GM12873 (cell line): ENCODE measurements at regions not wholly inside any gene's neighbourhood (a gene's known extent, or its start where the extent isn't known, plus 50 kb on each side); places are given as distances from the start of the nearest gene placed in this dataset.

Experiments used
- CTCF ChIP-seq: IDR thresholded peaks from 2 replicates; pipeline ENCODE4 v1.5.1; 2012; ENCODE audit warnings: low read depth, mild to moderate bottlenecking, moderate library complexity, low read length, control low read depth; ENCODE audit not compliant: insufficient read depth; ENCODE audit errors: missing control alignments

- TF ChIP-seq CTCF, result no peak
Measured at GRCh38 chr2:238502088-238502810, 75.5 kb downstream of the ASB1 start.

GRCh38 chr2:238502956-238503791 lies 76.4 kb downstream of the ASB1 start:
- TF ChIP-seq CTCF, result no peak

DNA sequence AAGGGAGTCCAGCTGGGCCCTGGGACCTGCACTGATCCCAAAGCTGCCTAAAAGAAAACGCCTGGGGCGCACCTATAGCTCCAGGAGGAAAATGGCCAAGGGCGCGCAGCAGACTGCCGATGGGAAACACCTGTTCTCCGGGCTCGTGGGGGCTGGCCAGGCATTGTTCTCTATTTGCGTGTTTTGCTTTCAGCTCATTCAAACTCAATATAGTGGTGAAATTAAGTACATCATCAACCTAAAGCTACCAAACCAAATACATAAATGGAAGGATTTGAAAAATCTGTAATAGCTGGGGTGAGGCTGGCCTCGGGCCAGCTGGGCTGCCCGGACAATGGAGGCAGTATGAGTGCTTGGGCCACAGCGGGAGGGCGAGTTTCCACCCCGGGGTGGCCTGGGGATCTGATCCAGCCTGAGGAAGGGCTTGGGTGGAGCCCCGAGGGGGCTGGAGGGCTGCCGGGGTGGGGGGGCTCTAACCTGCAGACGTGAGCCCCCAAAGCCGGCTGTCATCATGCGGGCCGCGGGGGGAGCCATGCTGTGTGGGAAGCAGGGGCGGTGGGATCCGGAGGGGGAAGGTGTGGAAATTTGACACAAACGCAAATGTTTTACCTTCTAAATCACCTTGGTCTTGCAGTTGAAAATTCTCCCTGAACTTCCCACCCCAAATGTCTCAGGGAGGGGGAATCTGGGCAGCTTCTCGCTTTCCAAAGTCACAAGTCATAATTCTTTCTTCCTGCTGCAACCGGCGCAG lies 77.6 kb downstream of the ASB1 start:
- no peak for TF ChIP-seq CTCF

DNA sequence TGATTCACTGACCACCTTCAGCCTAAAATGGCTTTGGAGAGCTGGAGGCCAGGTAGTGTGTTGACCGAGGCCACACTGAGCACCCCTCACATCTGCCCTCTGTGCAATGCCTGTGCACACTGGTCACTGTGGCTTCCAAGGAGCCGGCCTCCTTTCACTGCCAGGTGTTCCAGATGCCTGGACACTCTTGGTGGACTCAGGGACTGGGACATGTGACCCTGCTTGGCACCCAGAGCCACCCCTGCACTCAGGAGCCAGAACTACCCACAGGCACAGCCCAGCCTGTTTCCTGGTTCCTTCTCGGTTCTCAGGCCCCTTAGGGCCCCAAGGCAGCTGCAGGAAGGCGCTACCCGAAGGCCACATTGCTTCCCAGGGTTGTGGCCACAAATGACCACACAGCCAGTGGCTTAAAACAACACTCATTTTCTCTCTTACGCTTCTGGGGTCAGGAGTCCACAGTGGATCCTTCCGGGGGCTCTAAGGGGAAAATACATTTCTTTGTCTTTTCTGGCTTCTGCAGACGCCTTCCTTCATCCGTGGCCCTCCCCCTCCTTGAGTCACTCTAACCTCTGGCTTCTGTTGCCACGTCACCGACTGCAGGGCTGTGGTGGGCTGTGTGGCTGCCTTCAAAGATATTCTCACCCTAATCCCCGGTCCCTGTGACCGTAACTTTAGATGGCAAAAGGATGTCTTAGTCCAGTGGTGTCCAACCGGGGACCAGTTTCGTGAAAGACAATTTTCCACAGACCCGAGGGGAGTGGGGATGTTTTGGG lies 78.6 kb downstream of the ASB1 start:
- TF ChIP-seq CTCF, result no peak

DNA sequence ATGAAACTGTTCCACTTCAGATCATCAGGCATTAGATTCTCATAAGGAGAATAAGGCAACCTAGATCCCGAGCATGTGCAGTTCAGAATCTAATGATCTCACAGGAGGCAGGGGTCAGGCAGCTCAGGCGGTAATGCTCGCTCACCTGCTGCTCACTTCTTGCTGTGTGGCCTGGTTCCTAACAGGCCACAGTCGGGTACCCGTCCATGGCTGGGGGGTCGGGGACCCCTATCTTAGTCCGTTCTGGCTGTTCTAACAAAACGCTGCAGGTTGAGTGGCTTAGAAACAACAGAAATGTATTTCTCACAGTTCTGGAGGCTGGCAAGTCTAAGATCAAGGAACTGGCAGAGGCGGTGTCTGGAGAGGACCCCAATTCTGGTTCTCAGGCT lies 79.2 kb downstream of the ASB1 start:
- no peak for TF ChIP-seq CTCF

- TF ChIP-seq CTCF, result no peak
Measured at GRCh38 chr2:238506371-238507068, 79.8 kb downstream of the ASB1 start.
